ENCODE measurements at regions not wholly inside any gene's neighbourhood (a gene's known extent, or its start where the extent isn't known, plus 50 kb on each side); places are given as distances from the start of the nearest gene placed in this dataset.

- no peak for DNase-seq
These were observed 466.0 kb upstream of the NR2F2 start for GRCh38 chr15:95864467-95864886.

- no peak for DNase-seq
These were observed 465.2 kb upstream of the NR2F2 start for GRCh38 chr15:95865330-95865739.

GRCh38 chr15:95866711-95867440 is 463.6 kb upstream of the NR2F2 start:
- DNase-seq, result no peak

- DNase-seq, result no peak
These were observed 462.1 kb upstream of the NR2F2 start for GRCh38 chr15:95868450-95868849.

- no peak for DNase-seq
These were observed 461.5 kb upstream of the NR2F2 start for GRCh38 chr15:95868970-95869369.

GRCh38 chr15:95869920-95870319 is 460.6 kb upstream of the NR2F2 start:
- DNase-seq, result no peak

GRCh38 chr15:95872366-95872771 is 458.1 kb upstream of the NR2F2 start:
- no peak for DNase-seq

GRCh38 chr15:95874637-95875036 is 455.9 kb upstream of the NR2F2 start:
- DNase-seq, result no peak

- DNase-seq, result no peak
These were observed 455.3 kb upstream of the NR2F2 start for GRCh38 chr15:95875121-95875643.

GRCh38 chr15:95880031-95880570 is 450.4 kb upstream of the NR2F2 start:
- DNase-seq, result no peak

GRCh38 chr15:95880630-95881029 is 449.9 kb upstream of the NR2F2 start:
- DNase-seq, result no peak

GRCh38 chr15:95883064-95883463 is 447.4 kb upstream of the NR2F2 start:
- no peak for DNase-seq

- no peak for DNase-seq
These were observed 446.2 kb upstream of the NR2F2 start for GRCh38 chr15:95884276-95884675.

- DNase-seq, result no peak
These were observed 442.7 kb upstream of the NR2F2 start for GRCh38 chr15:95887666-95888390.

- no peak for DNase-seq
These were observed 441.7 kb upstream of the NR2F2 start for GRCh38 chr15:95888762-95889161.

GRCh38 chr15:95894407-95894956 is 436.0 kb upstream of the NR2F2 start:
- no peak for DNase-seq

- no peak for DNase-seq
These were observed 435.0 kb upstream of the NR2F2 start for GRCh38 chr15:95895508-95895907.

GRCh38 chr15:95897651-95898050 is 432.8 kb upstream of the NR2F2 start:
- no peak for DNase-seq

- no peak for DNase-seq
These were observed 431.7 kb upstream of the NR2F2 start for GRCh38 chr15:95898761-95899160.

GRCh38 chr15:95901271-95901670 is 429.2 kb upstream of the NR2F2 start:
- DNase-seq, result no peak

- DNase-seq, result no peak
These were observed 427.9 kb upstream of the NR2F2 start for GRCh38 chr15:95902606-95903005.

- DNase-seq, result no peak
These were observed 427.1 kb upstream of the NR2F2 start for GRCh38 chr15:95903352-95903751.

GRCh38 chr15:95910643-95911212 is 419.8 kb upstream of the NR2F2 start:
- no peak for DNase-seq
